ENCODE measurements at regions not wholly inside any gene's neighbourhood (a gene's known extent, or its start where the extent isn't known, plus 50 kb on each side); places are given as distances from the start of the nearest gene placed in this dataset.
A peak's percentile ranks its signal among the peaks of the same experiment; 100 is the strongest.
"Not testable (repeated sequence)": the region's sequence is repeated elsewhere in the genome, so short reads cannot be mapped to it uniquely, and the experiment has no call there.

- DNase-seq (ENCODE audit: extremely low read depth, low read depth) = no peak
Observed at GRCh38 chr4:125262502-125262901, 52.3 kb upstream of the FAT4 start.

- DNase-seq (ENCODE audit: extremely low read depth, low read depth) = no peak
Observed at GRCh38 chr4:125262079-125262478, 52.7 kb upstream of the FAT4 start.

- DNase-seq (ENCODE audit: extremely low read depth, low read depth) = no peak
Observed at GRCh38 chr4:125254106-125254505, 60.6 kb upstream of the FAT4 start.

GRCh38 chr4:125244848-125245450, 69.8 kb upstream of the FAT4 start:
- no peak for DNase-seq (ENCODE audit: extremely low read depth, low read depth)

- no peak for DNase-seq (ENCODE audit: extremely low read depth, low read depth)
Observed at GRCh38 chr4:125243789-125244397, 70.9 kb upstream of the FAT4 start.

GRCh38 chr4:125235971-125236370, 78.8 kb upstream of the FAT4 start:
- no peak for DNase-seq (ENCODE audit: extremely low read depth, low read depth)

GRCh38 chr4:125231661-125232060, 83.1 kb upstream of the FAT4 start:
- no peak for DNase-seq (ENCODE audit: extremely low read depth, low read depth)

- no peak for DNase-seq (ENCODE audit: extremely low read depth, low read depth)
Observed at GRCh38 chr4:125229596-125230058, 85.1 kb upstream of the FAT4 start.

GRCh38 chr4:125225806-125226205, 88.9 kb upstream of the FAT4 start:
- no peak for DNase-seq (ENCODE audit: extremely low read depth, low read depth)

- DNase-seq (ENCODE audit: extremely low read depth, low read depth) = no peak
Observed at GRCh38 chr4:125200556-125200955, 114.2 kb upstream of the FAT4 start.

GRCh38 chr4:125198916-125199315, 115.8 kb upstream of the FAT4 start:
- peak; percentile 5 for DNase-seq (ENCODE audit: extremely low read depth, low read depth)

GRCh38 chr4:125191874-125192459, 122.8 kb upstream of the FAT4 start:
- not testable (repeated sequence) for DNase-seq (ENCODE audit: extremely low read depth, low read depth)

- no peak for DNase-seq (ENCODE audit: extremely low read depth, low read depth)
Observed at GRCh38 chr4:125191232-125191631, 123.5 kb upstream of the FAT4 start.

GRCh38 chr4:125187226-125188176, 127.3 kb upstream of the FAT4 start:
- no peak for DNase-seq (ENCODE audit: extremely low read depth, low read depth)

GRCh38 chr4:125184116-125184515, 130.6 kb upstream of the FAT4 start:
- DNase-seq (ENCODE audit: extremely low read depth, low read depth) = no peak

GRCh38 chr4:125181804-125182203, 133.0 kb upstream of the FAT4 start:
- DNase-seq (ENCODE audit: extremely low read depth, low read depth) = no peak

- no peak for DNase-seq (ENCODE audit: extremely low read depth, low read depth)
Observed at GRCh38 chr4:125179727-125180126, 135.0 kb upstream of the FAT4 start.

- no peak for DNase-seq (ENCODE audit: extremely low read depth, low read depth)
Observed at GRCh38 chr4:125169192-125169591, 145.6 kb upstream of the FAT4 start.

- DNase-seq (ENCODE audit: extremely low read depth, low read depth) = no peak
Observed at GRCh38 chr4:125168531-125168930, 146.2 kb upstream of the FAT4 start.

- DNase-seq (ENCODE audit: extremely low read depth, low read depth) = not testable (repeated sequence)
Observed at GRCh38 chr4:125166012-125166411, 148.7 kb upstream of the FAT4 start.

- no peak for DNase-seq (ENCODE audit: extremely low read depth, low read depth)
Observed at GRCh38 chr4:125159001-125159400, 155.8 kb upstream of the FAT4 start.

Data from NCI-H460 (cell line).